Vagina (tissue), 2 donors: ENCODE measurements at regions not wholly inside any gene's neighbourhood (a gene's known extent, or its start where the extent isn't known, plus 50 kb on each side); places are given as distances from the start of the nearest gene placed in this dataset.
"Not testable (repeated sequence)": the region's sequence is repeated elsewhere in the genome, so short reads cannot be mapped to it uniquely, and the experiment has no call there.

Experiments used
- DNase-seq, 2 donors: peaks; one replicate each; pipeline ENCODE4 v3.0.0-alpha.2; 2017; ENCODE audit errors: extremely low spot score in 2 of 2
- H3K27ac ChIP-seq: fragments of 200-600 bp; sonication (generic); one replicate; pipeline ENCODE4 v1.5.1; 2019
- H3K27me3 ChIP-seq: fragments of 200-600 bp; sonication (generic); one replicate; pipeline ENCODE4 v1.5.1; 2019
- H3K36me3 ChIP-seq, 2 donors: fragments of 200-600 bp; sonication (generic); one replicate each; pipeline ENCODE4 v1.5.1; 2017 to 2019
- H3K4me1 ChIP-seq: fragments of 200-600 bp; sonication (generic); one replicate; pipeline ENCODE4 v1.5.1; 2019
- H3K4me3 ChIP-seq, 2 donors: fragments of 200-600 bp; sonication (generic); 1 replicate in 1 of 2; 2 replicates in 1 of 2; pipeline ENCODE4 v1.5.1; 2016 to 2019
- H3K9me3 ChIP-seq: fragments of 200-600 bp; sonication (generic); one replicate; pipeline ENCODE4 v1.5.1; 2019
- POLR2A ChIP-seq, 2 donors: fragments of 450-650 bp; IDR thresholded peaks; one replicate each; pipeline ENCODE4 v1.6.1; 2017; ENCODE audit warnings: antibody characterized with exemption in 2 of 2, mild to moderate bottlenecking in 2 of 2, moderate library complexity in 2 of 2
- POLR2AphosphoS5 ChIP-seq, 2 donors: sonication (generic); formaldehyde crosslinking; IDR thresholded peaks; one replicate each; pipeline ENCODE4 v1.9.0; 2017; ENCODE audit warnings: antibody characterized with exemption in 2 of 2, mild to moderate bottlenecking in 2 of 2, low read depth in 1 of 2; ENCODE audit not compliant: insufficient read depth in 1 of 2
- intact Hi-C: fragments of 100-400 bp; cut with DNase I; formaldehyde crosslinking; loops from one replicate; pipeline ENCODE4 v1.15.1; 2023
- TF ChIP-seq, protein P1 (sequence below), 3 experiments: fragments of 450-650 bp in 2 of 3; fragments of 200-600 bp in 1 of 3; sonication (generic) in 1 of 3; IDR thresholded peaks; one replicate each; pipeline ENCODE4 v1.5.1; 2017 to 2019; ENCODE audit warnings: antibody characterized with exemption in 3 of 3, mild to moderate bottlenecking in 2 of 3, moderate library complexity in 2 of 3

- H3K4me1 ChIP-seq: peaks cover 16% of the 10 kb centered on the region
- intact Hi-C loops: no loop called here
- H3K4me3 ChIP-seq: no peak overlapping the region
- H3K36me3 ChIP-seq: no peaks in the 10 kb centered on the region
- no peak overlapping the region for H3K27ac ChIP-seq
- H3K27me3 ChIP-seq: no peaks in the 10 kb centered on the region
- DNase-seq: no peak
- no peaks in the 10 kb centered on the region for H3K9me3 ChIP-seq
- TF ChIP-seq POLR2AphosphoS5 (IDR thresholded peaks at IDR 0.05; ENCODE audit: insufficient read depth in 1 of 2, low read depth in 1 of 2): no peak
- no peak for TF ChIP-seq POLR2A (IDR thresholded peaks at IDR 0.05)
- TF ChIP-seq, protein P1, sequence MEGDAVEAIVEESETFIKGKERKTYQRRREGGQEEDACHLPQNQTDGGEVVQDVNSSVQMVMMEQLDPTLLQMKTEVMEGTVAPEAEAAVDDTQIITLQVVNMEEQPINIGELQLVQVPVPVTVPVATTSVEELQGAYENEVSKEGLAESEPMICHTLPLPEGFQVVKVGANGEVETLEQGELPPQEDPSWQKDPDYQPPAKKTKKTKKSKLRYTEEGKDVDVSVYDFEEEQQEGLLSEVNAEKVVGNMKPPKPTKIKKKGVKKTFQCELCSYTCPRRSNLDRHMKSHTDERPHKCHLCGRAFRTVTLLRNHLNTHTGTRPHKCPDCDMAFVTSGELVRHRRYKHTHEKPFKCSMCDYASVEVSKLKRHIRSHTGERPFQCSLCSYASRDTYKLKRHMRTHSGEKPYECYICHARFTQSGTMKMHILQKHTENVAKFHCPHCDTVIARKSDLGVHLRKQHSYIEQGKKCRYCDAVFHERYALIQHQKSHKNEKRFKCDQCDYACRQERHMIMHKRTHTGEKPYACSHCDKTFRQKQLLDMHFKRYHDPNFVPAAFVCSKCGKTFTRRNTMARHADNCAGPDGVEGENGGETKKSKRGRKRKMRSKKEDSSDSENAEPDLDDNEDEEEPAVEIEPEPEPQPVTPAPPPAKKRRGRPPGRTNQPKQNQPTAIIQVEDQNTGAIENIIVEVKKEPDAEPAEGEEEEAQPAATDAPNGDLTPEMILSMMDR (IDR thresholded peaks at IDR 0.05): no peak
Measured at GRCh38 chr7:98762620-98763019, 107.2 kb downstream of the TMEM130 start.

DNA sequence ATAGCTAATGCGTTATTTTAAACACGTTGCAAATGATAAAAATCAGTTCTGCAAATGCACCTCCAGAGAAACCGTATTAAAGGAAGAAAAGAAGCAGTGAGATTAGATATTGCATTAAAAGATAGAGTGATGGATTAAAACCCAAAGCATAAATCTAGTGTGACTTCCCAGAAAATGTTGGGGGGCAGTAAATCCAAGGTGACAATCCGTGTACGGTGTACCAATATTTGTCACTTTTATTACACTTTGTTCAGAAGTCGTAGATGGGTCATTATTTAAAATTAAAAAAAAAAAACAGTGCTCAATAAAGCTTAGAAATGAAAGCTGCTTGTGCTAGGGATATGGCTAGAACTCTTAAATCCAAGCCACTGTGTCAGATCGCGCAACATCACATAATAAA is 106.4 kb downstream of the TMEM130 start:
- Histone ChIP-seq H3K27ac (no peak overlapping the region), H3K4me3 (no peak overlapping the region), H3K27me3 (no peaks in the 10 kb centered on the region), H3K4me1 (peaks cover 16% of the 10 kb centered on the region), H3K36me3 (no peaks in the 10 kb centered on the region), H3K9me3 (no peaks in the 10 kb centered on the region)
- TF ChIP-seq POLR2AphosphoS5 (IDR thresholded peaks at IDR 0.05; ENCODE audit: insufficient read depth in 1 of 2, low read depth in 1 of 2) (no peak), POLR2A (IDR thresholded peaks at IDR 0.05) (no peak)
- TF ChIP-seq, protein P1 (IDR thresholded peaks at IDR 0.05): no peak
- no peak for DNase-seq
- intact Hi-C loops: no loop called here

DNA sequence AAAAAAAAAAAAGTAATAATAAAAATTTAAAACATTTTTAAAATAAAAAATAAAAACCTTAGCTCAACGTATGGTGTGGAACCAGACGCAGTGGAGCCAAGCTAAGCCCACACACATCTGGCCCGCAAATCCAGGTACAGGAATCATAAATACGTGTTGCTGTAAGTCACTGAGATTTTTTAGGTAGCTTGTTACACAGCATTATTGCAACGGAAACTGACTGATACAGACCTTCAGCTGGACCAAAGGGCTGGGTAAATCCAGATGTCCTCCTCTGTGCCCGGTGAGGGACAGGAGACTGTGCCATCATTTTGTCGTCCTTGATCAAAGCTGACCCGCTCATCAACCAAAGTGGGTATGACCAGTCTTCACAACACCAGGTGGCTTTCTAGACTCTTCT is 104.9 kb downstream of the TMEM130 start:
- H3K4me3 ChIP-seq: no peak overlapping the region
- H3K27me3 ChIP-seq: no peaks in the 10 kb centered on the region
- no peak overlapping the region for H3K27ac ChIP-seq
- H3K4me1 ChIP-seq: peaks cover 13% of the 10 kb centered on the region
- no peak for DNase-seq
- intact Hi-C loops: no loop called here
- no peaks in the 10 kb centered on the region for H3K9me3 ChIP-seq
- no peaks in the 10 kb centered on the region for H3K36me3 ChIP-seq
- TF ChIP-seq, protein P1 (IDR thresholded peaks at IDR 0.05): no peak
- TF ChIP-seq POLR2A (IDR thresholded peaks at IDR 0.05): no peak
- no peak for TF ChIP-seq POLR2AphosphoS5 (IDR thresholded peaks at IDR 0.05; ENCODE audit: insufficient read depth in 1 of 2, low read depth in 1 of 2)

DNA sequence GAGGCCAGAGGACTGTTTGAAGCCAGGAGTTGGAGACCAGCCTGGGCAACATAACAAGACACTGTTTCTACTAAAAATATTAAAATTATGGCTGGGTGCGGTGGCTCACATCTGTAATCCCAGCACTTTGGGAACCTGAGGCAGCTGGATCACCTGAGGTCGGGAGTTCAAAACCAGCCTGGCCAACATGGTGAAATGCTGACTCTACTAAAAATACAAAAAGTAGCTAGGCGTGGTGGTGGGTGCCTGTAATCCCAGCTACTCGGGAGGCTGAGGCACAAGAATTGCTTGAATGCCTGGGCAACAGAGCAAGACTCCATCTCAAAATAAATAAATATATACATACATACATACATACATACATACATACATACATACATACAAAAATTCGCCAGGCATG is 99.7 kb downstream of the TMEM130 start:
- H3K36me3 ChIP-seq, H3K4me3 ChIP-seq, H3K27ac ChIP-seq, H3K9me3 ChIP-seq, H3K27me3 ChIP-seq, DNase-seq, intact Hi-C loops: not testable (repeated sequence)
- peaks cover 18% of the 10 kb centered on the region for H3K4me1 ChIP-seq

- H3K4me3 ChIP-seq: no peak overlapping the region
- intact Hi-C loops: no loop called here
Measured at GRCh38 chr7:98771519-98771918, 98.3 kb downstream of the TMEM130 start.

More at GRCh38 chr7:98771519-98771918, 98.3 kb downstream of the TMEM130 start:
- Histone ChIP-seq H3K9me3 (no peaks in the 10 kb centered on the region), H3K36me3 (no peaks in the 10 kb centered on the region), H3K4me1 (peaks cover 18% of the 10 kb centered on the region), H3K27ac (peak overlapping the region; percentile 39), H3K27me3 (no peaks in the 10 kb centered on the region)
- no peak for DNase-seq
- TF ChIP-seq POLR2AphosphoS5 (IDR thresholded peaks at IDR 0.05; ENCODE audit: insufficient read depth in 1 of 2, low read depth in 1 of 2) (no peak), POLR2A (IDR thresholded peaks at IDR 0.05) (no peak)
- TF ChIP-seq, protein P1 (IDR thresholded peaks at IDR 0.05): no peak
